SK-N-SH (cell line): ENCODE measurements at regions not wholly inside any gene's neighbourhood (a gene's known extent, or its start where the extent isn't known, plus 50 kb on each side); places are given as distances from the start of the nearest gene placed in this dataset.

Experiments
- CTCF ChIP-seq: fragments of 200-600 bp; sonication (generic); IDR thresholded peaks from 2 replicates; pipeline ENCODE4 v1.6.1; 2017; ENCODE audit warnings: antibody characterized with exemption, mild to moderate bottlenecking, moderate library complexity
- EP300 ChIP-seq, 2 experiments: IDR thresholded peaks; 2 replicates each; pipeline versions ENCODE4 v1.4.0 to v1.6.1; 2012; ENCODE audit warnings: borderline replicate concordance in 1 of 2, low read depth in 1 of 2, low read length in 1 of 2
- GABPA ChIP-seq: IDR thresholded peaks from 2 replicates; pipeline ENCODE4 v1.4.0; 2012; ENCODE audit warnings: low read depth, mild to moderate bottlenecking
- IRF3 ChIP-seq: fragments of 150-350 bp; IDR thresholded peaks from 2 replicates; pipeline ENCODE4 v1.6.1; 2016; ENCODE audit warnings: mild to moderate bottlenecking, low read depth, low read length
- MAX ChIP-seq: IDR thresholded peaks from 2 replicates; pipeline ENCODE4 v1.4.0; 2012; ENCODE audit warnings: low read depth
- NFIC ChIP-seq: IDR thresholded peaks from 2 replicates; pipeline ENCODE4 v1.4.0; 2012; ENCODE audit warnings: borderline replicate concordance
- PBX3 ChIP-seq: IDR thresholded peaks from 2 replicates; pipeline ENCODE4; 2012
- POLR2AphosphoS5 ChIP-seq: IDR thresholded peaks from 2 replicates; pipeline ENCODE4 v1.6.1; 2012; ENCODE audit warnings: low read depth, low read length
- RAD21 ChIP-seq: IDR thresholded peaks from 2 replicates; pipeline ENCODE4 v1.6.1; 2012; ENCODE audit warnings: mild to moderate bottlenecking, low read length
- TAF1 ChIP-seq: IDR thresholded peaks from 2 replicates; pipeline ENCODE4 v1.6.1; 2012; ENCODE audit warnings: low read depth, mild to moderate bottlenecking, low read length, moderate library complexity, borderline replicate concordance
- YY1 ChIP-seq: IDR thresholded peaks from 2 replicates; pipeline ENCODE4 v1.4.0; 2012; ENCODE audit warnings: low read depth, mild to moderate bottlenecking
- ZBTB33 ChIP-seq: IDR thresholded peaks from 2 replicates; pipeline ENCODE4 v1.4.0; 2012; ENCODE audit warnings: low read depth, borderline replicate concordance
- TF ChIP-seq, protein P1 (sequence below): IDR thresholded peaks from 2 replicates; pipeline ENCODE4 v1.4.0; 2012; ENCODE audit warnings: low read depth, borderline replicate concordance

- no peak for TF ChIP-seq EP300 (IDR thresholded peaks at IDR 0.05; ENCODE audit: borderline replicate concordance in 1 of 2, low read depth in 1 of 2, low read length in 1 of 2)
- TF ChIP-seq CTCF: no peak
- TF ChIP-seq ZBTB33: no peak
- no peak for TF ChIP-seq TAF1
- TF ChIP-seq POLR2AphosphoS5: no peak
- TF ChIP-seq, protein P1, sequence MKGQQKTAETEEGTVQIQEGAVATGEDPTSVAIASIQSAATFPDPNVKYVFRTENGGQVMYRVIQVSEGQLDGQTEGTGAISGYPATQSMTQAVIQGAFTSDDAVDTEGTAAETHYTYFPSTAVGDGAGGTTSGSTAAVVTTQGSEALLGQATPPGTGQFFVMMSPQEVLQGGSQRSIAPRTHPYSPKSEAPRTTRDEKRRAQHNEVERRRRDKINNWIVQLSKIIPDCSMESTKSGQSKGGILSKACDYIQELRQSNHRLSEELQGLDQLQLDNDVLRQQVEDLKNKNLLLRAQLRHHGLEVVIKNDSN: no peak
- TF ChIP-seq GABPA: no peak
- no peak for TF ChIP-seq RAD21
- TF ChIP-seq MAX: no peak
- no peak for TF ChIP-seq PBX3
- no peak for TF ChIP-seq YY1
- TF ChIP-seq NFIC: no peak
- TF ChIP-seq IRF3: no peak
Measured at GRCh38 chr13:84130495-84131114, 248.3 kb upstream of the SLITRK1 start.
